ENCODE measurements at regions not wholly inside any gene's neighbourhood (a gene's known extent, or its start where the extent isn't known, plus 50 kb on each side); places are given as distances from the start of the nearest gene placed in this dataset.

- TF ChIP-seq, protein P1, sequence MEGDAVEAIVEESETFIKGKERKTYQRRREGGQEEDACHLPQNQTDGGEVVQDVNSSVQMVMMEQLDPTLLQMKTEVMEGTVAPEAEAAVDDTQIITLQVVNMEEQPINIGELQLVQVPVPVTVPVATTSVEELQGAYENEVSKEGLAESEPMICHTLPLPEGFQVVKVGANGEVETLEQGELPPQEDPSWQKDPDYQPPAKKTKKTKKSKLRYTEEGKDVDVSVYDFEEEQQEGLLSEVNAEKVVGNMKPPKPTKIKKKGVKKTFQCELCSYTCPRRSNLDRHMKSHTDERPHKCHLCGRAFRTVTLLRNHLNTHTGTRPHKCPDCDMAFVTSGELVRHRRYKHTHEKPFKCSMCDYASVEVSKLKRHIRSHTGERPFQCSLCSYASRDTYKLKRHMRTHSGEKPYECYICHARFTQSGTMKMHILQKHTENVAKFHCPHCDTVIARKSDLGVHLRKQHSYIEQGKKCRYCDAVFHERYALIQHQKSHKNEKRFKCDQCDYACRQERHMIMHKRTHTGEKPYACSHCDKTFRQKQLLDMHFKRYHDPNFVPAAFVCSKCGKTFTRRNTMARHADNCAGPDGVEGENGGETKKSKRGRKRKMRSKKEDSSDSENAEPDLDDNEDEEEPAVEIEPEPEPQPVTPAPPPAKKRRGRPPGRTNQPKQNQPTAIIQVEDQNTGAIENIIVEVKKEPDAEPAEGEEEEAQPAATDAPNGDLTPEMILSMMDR (conservative IDR thresholded peaks at IDR 0.05; ENCODE audit: low read depth, low read length): no peak; the same call in 1 of the 2 replicates
- TF ChIP-seq EZH2 (IDR thresholded peaks at IDR 0.05; ENCODE audit: borderline replicate concordance, low read depth, low read length, poor library complexity, severe bottlenecking): no peak
- CTCF ChIA-PET: no interaction called here
- intact Hi-C loops (cut with micrococcal nuclease; ENCODE audit: unreplicated experiment): no loop called here
- Histone ChIP-seq H3K9me3 (ENCODE audit: low read depth, low read length, poor library complexity, severe bottlenecking) (no peaks in the 10 kb centered on the region), H3K36me3 (ENCODE audit: insufficient read depth, low read length, poor library complexity, severe bottlenecking) (no peaks in the 10 kb centered on the region), H3K27me3 (replicated peaks; ENCODE audit: insufficient read depth, low read depth, low read length, poor library complexity) (no peaks in the 10 kb centered on the region), H3K4me3 (ENCODE audit: low read depth, low read length, poor library complexity, severe bottlenecking) (no peak overlapping the region), H3K4me1 (ENCODE audit: insufficient read depth, low read length, poor library complexity, severe bottlenecking) (peaks cover 12% of the 10 kb centered on the region), H3K27ac (ENCODE audit: low read depth, low read length, poor library complexity, severe bottlenecking) (no peak overlapping the region)
- no TSS peak for BruUV-seq (replicated peaks)
- POLR2A ChIA-PET (ENCODE audit: low non-redundant PET): no interaction called here
- DNase-seq (ENCODE audit: low spot score): no peak
These were observed 173.1 kb downstream of the LMO4 start for GRCh38 chr1:87501738-87502137.

GRCh38 chr1:87505391-87505983, 176.8 kb downstream of the LMO4 start:
- H3K36me3 ChIP-seq (ENCODE audit: insufficient read depth, low read length, poor library complexity, severe bottlenecking): no peaks in the 10 kb centered on the region
- H3K9me3 ChIP-seq (ENCODE audit: low read depth, low read length, poor library complexity, severe bottlenecking): no peaks in the 10 kb centered on the region
- ChIA-PET CTCF (interaction anchor here (0.7 kb wide), 1 partner anchor 556 kb away, joined by 3 read pairs; no protein-coding TSS in a partner anchor), POLR2A (ENCODE audit: low non-redundant PET) (no interaction called here)
- no peak for DNase-seq (ENCODE audit: low spot score)
- no TSS peak for BruUV-seq (replicated peaks)
- H3K27me3 ChIP-seq (replicated peaks; ENCODE audit: insufficient read depth, low read depth, low read length, poor library complexity): no peaks in the 10 kb centered on the region
- intact Hi-C loops (cut with micrococcal nuclease; ENCODE audit: unreplicated experiment): no loop called here
- H3K4me1 ChIP-seq (ENCODE audit: insufficient read depth, low read length, poor library complexity, severe bottlenecking): peaks cover 23% of the 10 kb centered on the region
- TF ChIP-seq, protein P1 (conservative IDR thresholded peaks at IDR 0.05; ENCODE audit: low read depth, low read length): no peak
- no peak for TF ChIP-seq EZH2 (IDR thresholded peaks at IDR 0.05; ENCODE audit: borderline replicate concordance, low read depth, low read length, poor library complexity, severe bottlenecking)
- no peak overlapping the region for H3K27ac ChIP-seq (ENCODE audit: low read depth, low read length, poor library complexity, severe bottlenecking)
- no peak overlapping the region for H3K4me3 ChIP-seq (ENCODE audit: low read depth, low read length, poor library complexity, severe bottlenecking)

- Histone ChIP-seq H3K9me3 (ENCODE audit: low read depth, low read length, poor library complexity, severe bottlenecking) (no peaks in the 10 kb centered on the region), H3K36me3 (ENCODE audit: insufficient read depth, low read length, poor library complexity, severe bottlenecking) (no peaks in the 10 kb centered on the region), H3K27me3 (replicated peaks; ENCODE audit: insufficient read depth, low read depth, low read length, poor library complexity) (no peaks in the 10 kb centered on the region), H3K27ac (ENCODE audit: low read depth, low read length, poor library complexity, severe bottlenecking) (no peak overlapping the region), H3K4me3 (ENCODE audit: low read depth, low read length, poor library complexity, severe bottlenecking) (no peak overlapping the region), H3K4me1 (ENCODE audit: insufficient read depth, low read length, poor library complexity, severe bottlenecking) (peaks cover 23% of the 10 kb centered on the region)
- DNase-seq (ENCODE audit: low spot score): no peak
- BruUV-seq (replicated peaks): no TSS peak
- intact Hi-C loops (cut with micrococcal nuclease; ENCODE audit: unreplicated experiment): no loop called here
- ChIA-PET CTCF (interaction anchor here (0.7 kb wide), 1 partner anchor 555 kb away, joined by 5 read pairs; no protein-coding TSS in a partner anchor), POLR2A (ENCODE audit: low non-redundant PET) (interaction anchor here (0.7 kb wide), 1 partner anchor 363 kb away, joined by 5 read pairs; no protein-coding TSS in a partner anchor)
- TF ChIP-seq, protein P1 (conservative IDR thresholded peaks at IDR 0.05; ENCODE audit: low read depth, low read length): no peak
- no peak for TF ChIP-seq EZH2 (IDR thresholded peaks at IDR 0.05; ENCODE audit: borderline replicate concordance, low read depth, low read length, poor library complexity, severe bottlenecking)
These were observed 177.5 kb downstream of the LMO4 start for GRCh38 chr1:87506147-87506546.

Measured in A673 (cell line).